RPMI7951 (cell line): ENCODE measurements at regions not wholly inside any gene's neighbourhood (a gene's known extent, or its start where the extent isn't known, plus 50 kb on each side); places are given as distances from the start of the nearest gene placed in this dataset.
"Not testable (repeated sequence)": the region's sequence is repeated elsewhere in the genome, so short reads cannot be mapped to it uniquely, and the experiment has no call there.

ENCODE experiments used
- DNase-seq: peaks from one replicate; pipeline ENCODE4 v3.0.0-alpha.2; 2012; ENCODE audit warnings: low read depth

DNA sequence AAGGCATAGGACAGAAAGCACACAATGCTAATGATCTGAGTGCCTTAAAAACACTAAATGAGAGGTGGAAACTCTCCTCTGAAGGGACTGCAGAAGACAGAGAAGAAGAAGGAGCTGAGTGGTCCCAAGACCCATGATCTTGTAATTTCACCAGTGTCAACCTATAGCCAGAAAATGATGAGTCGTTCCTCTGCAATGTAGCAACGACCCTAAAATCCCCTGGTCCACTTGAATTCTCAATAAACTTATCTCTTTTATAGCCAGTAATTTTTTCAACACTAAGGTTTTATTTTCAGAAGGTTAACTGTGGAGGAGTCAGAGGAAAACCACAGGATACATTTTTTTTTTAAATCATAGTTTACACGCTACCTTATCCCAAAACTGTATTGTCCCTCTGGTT, 490.6 kb upstream of the MARCKS start:
- no peak for DNase-seq

- DNase-seq = no peak
Observed at GRCh38 chr6:113370508-113371502, 486.3 kb upstream of the MARCKS start.

GRCh38 chr6:113375466-113375865, 481.7 kb upstream of the MARCKS start:
- DNase-seq = not testable (repeated sequence)

DNA sequence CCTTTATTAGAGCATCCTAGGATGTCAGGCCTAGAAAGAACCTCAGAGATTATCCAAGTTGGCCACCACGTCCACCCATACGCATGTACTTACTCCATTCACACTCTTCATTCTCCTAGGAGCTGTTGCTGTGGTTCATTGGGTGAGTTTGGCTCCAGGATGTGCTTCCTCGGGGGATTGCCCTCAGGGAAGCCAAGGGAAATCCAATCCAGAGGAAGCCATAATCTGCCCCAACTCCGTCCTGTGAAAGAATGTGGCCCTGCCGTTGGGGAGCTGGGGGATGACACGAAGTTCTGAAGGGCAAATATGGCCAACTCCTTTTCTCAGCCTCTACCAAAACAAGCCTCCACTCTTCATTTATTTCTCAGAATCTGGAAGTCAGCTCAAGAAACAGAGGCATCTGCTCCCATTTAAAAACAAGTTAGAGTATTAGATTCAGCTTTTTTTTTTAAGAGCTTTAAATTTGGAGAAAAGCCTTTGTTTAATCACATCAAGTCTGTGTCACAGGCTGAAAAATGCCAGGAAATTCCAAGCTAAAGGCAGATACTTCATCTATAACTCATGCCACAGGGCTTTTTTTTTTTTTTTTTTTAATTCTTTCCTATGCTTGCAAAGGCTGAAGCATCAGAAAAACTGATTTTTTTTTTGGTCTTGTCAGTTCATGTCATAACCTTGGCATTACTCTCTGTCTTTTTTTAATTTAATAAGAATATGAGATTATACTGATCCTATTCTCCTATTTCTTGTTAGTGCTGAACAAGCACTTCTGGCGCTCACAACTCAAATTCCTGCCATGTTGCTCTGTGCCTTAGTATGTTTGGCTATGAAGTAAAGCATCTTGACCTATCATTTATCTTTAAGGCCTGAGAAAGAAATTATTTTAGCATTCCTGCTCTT, 480.9 kb upstream of the MARCKS start:
- DNase-seq = peak; percentile 69

DNA sequence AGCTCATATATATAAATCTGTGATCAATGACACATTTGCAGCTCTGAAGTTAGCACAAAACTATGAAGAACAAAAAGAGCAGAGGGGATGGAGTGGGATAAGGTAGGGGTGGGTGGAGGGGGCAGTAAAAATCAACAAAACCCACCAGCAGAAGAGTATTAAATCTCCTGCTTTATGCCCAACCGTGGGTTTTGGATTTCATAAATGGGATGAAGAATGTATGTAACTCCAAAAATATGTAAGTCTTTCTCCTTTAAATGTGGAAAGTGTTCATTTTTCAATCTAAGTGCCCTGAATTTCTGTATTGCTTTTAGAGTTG, 480.3 kb upstream of the MARCKS start:
- DNase-seq = no peak

DNA sequence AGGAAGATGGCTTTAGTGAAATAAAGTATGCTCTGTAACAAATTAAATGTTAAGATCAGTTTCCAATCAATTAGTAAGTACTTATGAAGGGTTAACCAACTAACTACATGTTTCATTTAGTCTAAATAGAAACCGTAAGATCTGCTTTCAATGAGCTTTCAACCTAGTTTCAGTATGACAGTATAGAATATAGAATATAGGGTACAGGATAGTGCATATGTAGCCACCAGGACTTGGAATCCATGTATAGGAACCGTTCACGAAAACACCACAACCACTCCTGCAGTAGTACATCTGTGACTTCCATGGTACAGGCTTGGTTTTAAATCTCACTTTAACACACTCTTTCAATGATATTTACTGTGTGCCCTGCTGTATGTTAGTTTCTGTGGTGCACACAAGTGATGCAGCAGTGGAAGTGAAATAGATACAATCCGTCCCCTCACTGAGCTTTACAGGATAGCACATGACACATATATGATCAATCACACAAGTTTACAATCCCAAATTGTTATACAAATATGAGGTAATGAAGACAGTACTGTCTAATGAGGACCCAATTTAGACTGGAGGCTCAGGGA, 479.7 kb upstream of the MARCKS start:
- no peak for DNase-seq

DNA sequence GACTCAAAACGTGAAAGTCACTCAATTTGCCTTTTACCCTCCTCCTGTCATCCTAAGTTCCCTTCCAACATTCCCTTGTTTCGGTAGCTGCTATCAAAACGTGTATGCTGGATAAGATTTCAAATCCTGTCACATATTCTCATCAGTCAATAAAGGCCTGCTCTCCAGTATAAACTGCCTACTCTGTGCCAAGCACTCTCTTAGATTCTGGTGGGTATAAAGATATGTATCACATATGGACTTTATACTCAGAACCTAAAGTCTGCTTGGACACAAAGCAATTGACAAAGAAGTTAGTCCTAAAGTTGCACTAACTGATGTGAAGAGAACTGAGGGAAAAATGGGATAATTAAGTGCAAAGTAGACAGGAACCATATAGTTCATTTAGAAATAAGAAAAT, 476.6 kb upstream of the MARCKS start:
- no peak for DNase-seq

- no peak for DNase-seq
Observed at GRCh38 chr6:113381232-113381631, 475.9 kb upstream of the MARCKS start.

GRCh38 chr6:113381959-113382358, 475.2 kb upstream of the MARCKS start:
- peak; percentile 57 for DNase-seq

- DNase-seq = no peak
Observed at GRCh38 chr6:113383701-113384100, 473.4 kb upstream of the MARCKS start.

DNA sequence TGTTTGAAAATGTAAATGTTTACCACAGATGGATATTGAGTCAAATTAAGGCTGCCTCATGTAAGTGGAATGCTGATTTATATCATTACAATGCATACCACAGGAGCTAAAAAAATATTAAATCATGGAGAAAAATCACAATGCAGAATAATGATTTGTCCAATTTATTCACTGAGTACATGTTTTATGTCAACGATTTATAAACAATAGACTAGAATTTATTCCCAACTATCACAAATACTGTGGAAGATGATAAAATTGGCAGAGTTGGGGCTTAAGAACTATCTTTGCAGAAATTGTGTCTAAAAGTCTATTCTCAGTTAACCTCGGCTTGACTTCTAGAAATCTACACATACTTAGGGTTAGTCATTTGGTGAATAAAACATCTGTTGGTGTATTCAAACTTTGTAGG, 472.1 kb upstream of the MARCKS start:
- no peak for DNase-seq

DNA sequence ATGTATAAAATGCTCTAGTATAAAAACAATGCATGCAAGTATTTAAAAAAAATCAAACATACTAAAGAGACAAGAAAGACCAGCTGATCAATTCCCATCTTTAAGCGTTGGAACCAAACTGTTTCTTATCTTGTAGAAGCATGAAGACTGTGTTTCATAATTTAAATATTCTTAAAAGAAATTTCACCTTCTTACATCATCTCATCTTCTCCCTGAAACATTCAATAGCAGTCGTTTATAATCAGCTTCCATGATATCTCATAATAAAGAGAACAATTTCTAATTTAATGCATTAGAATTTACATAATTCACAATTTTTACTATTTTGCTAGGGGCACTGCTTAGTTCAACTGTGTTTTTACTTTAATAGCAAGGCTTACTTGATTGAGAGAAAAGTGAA, 468.1 kb upstream of the MARCKS start:
- DNase-seq = no peak

DNA sequence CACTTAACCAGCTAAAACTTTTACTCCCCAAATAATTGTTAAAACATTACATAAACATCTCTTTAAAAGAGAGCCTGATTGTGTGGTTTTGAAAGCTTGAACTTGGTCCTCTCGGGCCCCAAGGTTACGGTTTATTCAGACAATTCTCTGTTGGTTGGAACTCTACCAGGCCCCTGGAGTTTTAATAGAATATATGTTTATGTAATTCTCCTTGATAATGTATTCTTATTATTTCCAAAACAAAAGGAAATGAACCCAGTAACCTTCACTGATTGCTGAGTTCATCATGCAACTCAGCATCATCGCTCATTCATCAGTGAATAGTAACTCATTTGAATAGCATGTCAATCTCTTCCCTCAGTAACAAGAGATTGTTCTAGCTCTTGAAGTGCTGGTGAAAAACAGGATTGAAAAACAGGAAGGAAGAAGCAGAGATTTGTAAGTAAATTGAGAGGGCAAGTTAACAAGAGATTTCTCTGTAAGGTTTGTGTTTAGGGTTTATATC, 464.5 kb upstream of the MARCKS start:
- no peak for DNase-seq

GRCh38 chr6:113394216-113394615, 462.9 kb upstream of the MARCKS start:
- no peak for DNase-seq

GRCh38 chr6:113394729-113395128, 462.4 kb upstream of the MARCKS start:
- DNase-seq = no peak

DNA sequence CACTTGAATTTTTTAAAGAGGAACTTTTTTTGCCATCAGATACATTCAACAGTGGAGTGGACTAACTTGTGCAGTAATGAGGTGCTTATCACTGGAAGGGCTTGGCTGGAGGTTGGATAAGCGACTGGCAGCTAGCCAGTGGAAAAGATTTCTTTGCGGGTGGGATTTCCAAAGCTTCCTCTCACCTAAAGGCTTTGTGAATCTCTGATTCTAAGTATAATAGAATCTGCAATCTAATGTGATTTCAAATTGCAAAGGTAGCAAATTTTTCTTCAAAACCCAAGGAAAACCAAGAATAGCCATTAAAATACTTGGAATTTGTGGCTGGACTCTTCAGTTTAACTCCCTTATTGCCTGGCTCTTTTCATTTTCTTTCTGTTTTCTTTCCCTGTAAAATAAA, 460.4 kb upstream of the MARCKS start:
- no peak for DNase-seq

GRCh38 chr6:113397236-113397635, 459.9 kb upstream of the MARCKS start:
- no peak for DNase-seq

DNA sequence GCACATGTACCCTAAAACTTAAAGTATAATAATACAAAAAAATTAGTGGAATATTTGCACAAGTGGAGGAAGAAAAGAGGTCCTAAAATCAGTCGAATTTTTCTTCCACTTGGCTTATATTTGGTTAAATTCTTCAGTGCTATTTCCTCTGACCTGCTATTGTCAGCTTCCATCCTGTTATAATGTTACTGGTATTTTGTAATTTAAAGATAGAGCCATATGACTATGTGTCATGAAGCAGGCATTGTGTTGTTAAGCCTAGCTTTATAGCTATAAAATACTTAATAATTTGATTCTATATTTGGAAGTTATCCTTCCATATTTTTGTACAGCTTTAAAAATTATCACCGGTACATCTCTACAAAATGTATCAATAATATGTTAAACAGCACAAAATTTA, 455.9 kb upstream of the MARCKS start:
- DNase-seq = no peak

- no peak for DNase-seq
Observed at GRCh38 chr6:113402544-113402943, 454.6 kb upstream of the MARCKS start.

GRCh38 chr6:113403966-113404595, 453.1 kb upstream of the MARCKS start:
- DNase-seq = peak; percentile 24

DNA sequence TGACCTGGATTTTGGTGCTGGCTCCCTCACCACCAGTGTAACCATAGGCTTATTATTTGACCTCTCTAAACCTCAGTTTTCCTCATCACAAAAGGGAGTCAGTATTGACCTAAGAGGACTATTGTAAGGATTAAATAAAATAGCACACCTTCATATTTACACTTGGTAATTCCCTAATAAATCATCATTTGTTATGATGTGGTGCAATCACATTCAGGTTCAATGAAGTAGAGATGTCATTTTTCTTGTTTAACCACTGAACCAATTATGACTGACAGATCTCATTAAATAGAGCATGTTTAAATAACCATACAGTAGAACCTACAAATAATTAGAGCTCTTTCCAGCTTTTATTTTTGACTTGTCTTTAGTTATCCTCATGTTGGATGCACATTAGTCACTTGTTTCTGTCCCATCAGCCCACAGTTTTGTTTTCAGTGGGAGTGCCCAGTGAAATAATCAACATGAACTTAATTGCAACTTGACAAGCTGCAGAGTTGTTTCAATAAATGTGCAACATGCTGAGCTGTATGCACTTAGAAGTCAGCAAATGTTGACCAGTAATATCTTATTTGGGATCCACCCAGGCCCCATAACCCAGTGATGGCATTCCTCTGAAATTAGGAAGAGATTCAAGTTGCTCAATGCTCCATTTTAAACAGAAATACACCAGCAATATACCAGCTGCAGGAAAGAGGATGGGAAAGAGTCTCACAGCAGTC, 451.7 kb upstream of the MARCKS start:
- DNase-seq = no peak
